Mucosa of rectum (tissue), 2 donors: ENCODE measurements at regions not wholly inside any gene's neighbourhood (a gene's known extent, or its start where the extent isn't known, plus 50 kb on each side); places are given as distances from the start of the nearest gene placed in this dataset.

Experiments used
- H3K27ac ChIP-seq, 2 donors: one replicate each; pipeline ENCODE4 v1.7.0; 2013; ENCODE audit warnings: inconsistent platforms in 2 of 2, low read depth in 2 of 2, low read length in 2 of 2
- H3K27me3 ChIP-seq, 2 donors: one replicate each; pipeline ENCODE4 v1.7.0; 2013; ENCODE audit warnings: low read length in 2 of 2; ENCODE audit not compliant: control insufficient read depth in 2 of 2, insufficient read depth in 2 of 2
- H3K36me3 ChIP-seq, 2 donors: one replicate each; pipeline ENCODE4 v1.7.0; 2013; ENCODE audit warnings: low read length in 2 of 2; ENCODE audit not compliant: control insufficient read depth in 2 of 2, insufficient read depth in 2 of 2
- H3K4me1 ChIP-seq, 2 donors: one replicate each; pipeline ENCODE4 v1.7.0; 2013; ENCODE audit warnings: low read length in 2 of 2, mild to moderate bottlenecking in 1 of 2; ENCODE audit not compliant: control insufficient read depth in 2 of 2, insufficient read depth in 2 of 2
- H3K4me3 ChIP-seq, 2 donors: one replicate each; pipeline ENCODE4 v1.7.0; 2013; ENCODE audit warnings: low read length in 2 of 2
- H3K9ac ChIP-seq, 2 donors: one replicate each; pipeline ENCODE4 v1.7.0; 2013; ENCODE audit warnings: low read length in 2 of 2, low read depth in 1 of 2, mild to moderate bottlenecking in 1 of 2
- H3K9me3 ChIP-seq, 2 donors: one replicate each; pipeline ENCODE4 v1.7.0; 2013; ENCODE audit warnings: low read length in 2 of 2; ENCODE audit not compliant: control insufficient read depth in 2 of 2
- donor health status: healthy.
- donor health status: Normal muscosa, but diverticular disease.

DNA sequence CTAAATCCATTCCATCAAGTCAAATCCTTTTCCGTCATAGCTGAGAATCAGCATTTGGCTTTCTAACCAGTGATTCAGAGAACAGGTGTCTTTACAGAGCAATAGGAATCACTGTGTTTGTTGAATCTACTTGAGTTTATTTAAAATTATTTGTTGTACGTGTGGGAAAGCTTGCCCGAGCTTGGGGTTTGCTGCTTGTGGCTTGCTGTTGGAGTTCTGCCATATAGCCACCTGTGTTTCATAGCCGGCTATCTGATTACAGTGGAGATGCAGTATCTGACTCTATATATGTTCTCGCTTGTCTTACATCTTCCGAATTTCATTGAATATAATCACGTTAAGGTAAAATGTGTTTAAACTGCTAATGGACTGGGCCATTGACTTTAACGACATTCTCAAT lies 274.3 kb upstream of the MKI67 start:
- no peak overlapping the region for H3K27ac ChIP-seq
- no peaks in the 10 kb centered on the region for H3K36me3 ChIP-seq
- H3K27me3 ChIP-seq = no peaks in the 10 kb centered on the region
- H3K4me1 ChIP-seq = no peaks in the 10 kb centered on the region
- no peak overlapping the region for H3K9ac ChIP-seq
- H3K9me3 ChIP-seq = no peaks in the 10 kb centered on the region
- no peak overlapping the region for H3K4me3 ChIP-seq

DNA sequence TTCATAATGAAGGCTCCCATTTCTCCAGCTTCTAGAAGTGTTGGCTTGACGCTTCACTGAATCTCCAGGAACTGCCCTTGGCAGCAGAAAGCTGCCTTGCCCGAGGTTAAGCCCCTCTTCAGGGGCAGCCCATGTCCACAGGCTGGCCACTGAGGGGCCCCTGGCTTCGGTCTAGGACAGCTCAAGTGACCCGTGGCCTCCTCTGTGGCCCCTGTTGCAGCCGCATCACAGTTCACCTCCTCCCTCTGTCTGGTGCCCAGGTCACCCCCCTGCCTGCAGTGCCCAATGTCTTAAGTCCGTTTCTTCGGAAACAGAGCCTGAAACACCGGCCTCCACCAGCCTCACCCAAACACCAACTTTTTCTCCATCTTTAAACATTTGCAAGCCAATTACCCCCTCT lies 279.2 kb upstream of the MKI67 start:
- H3K4me3 ChIP-seq = no peak overlapping the region

GRCh38 chr10:128411643-128412042 lies 285.4 kb upstream of the MKI67 start:
- H3K27ac ChIP-seq = no peak overlapping the region
- H3K4me3 ChIP-seq = no peak overlapping the region
- no peaks in the 10 kb centered on the region for H3K9me3 ChIP-seq
- no peaks in the 10 kb centered on the region for H3K27me3 ChIP-seq
- no peak overlapping the region for H3K9ac ChIP-seq
- no peaks in the 10 kb centered on the region for H3K4me1 ChIP-seq
- H3K36me3 ChIP-seq = no peaks in the 10 kb centered on the region

More for the DNA sequence above, 279.2 kb upstream of the MKI67 start:
- Histone ChIP-seq H3K9ac (no peak overlapping the region), H3K9me3 (no peaks in the 10 kb centered on the region), H3K36me3 (no peaks in the 10 kb centered on the region), H3K27me3 (no peaks in the 10 kb centered on the region), H3K4me1 (no peaks in the 10 kb centered on the region), H3K27ac (no peak overlapping the region)

GRCh38 chr10:128414568-128414967 lies 288.3 kb upstream of the MKI67 start:
- no peaks in the 10 kb centered on the region for H3K9me3 ChIP-seq
- H3K36me3 ChIP-seq = no peaks in the 10 kb centered on the region
- H3K9ac ChIP-seq = no peak overlapping the region
- no peak overlapping the region for H3K27ac ChIP-seq
- H3K4me1 ChIP-seq = no peaks in the 10 kb centered on the region
- H3K27me3 ChIP-seq = no peaks in the 10 kb centered on the region
- H3K4me3 ChIP-seq = no peak overlapping the region

GRCh38 chr10:128416231-128416630 lies 290.0 kb upstream of the MKI67 start:
- H3K36me3 ChIP-seq = no peaks in the 10 kb centered on the region
- H3K4me1 ChIP-seq = no peaks in the 10 kb centered on the region
- H3K9ac ChIP-seq = no peak overlapping the region
- no peak overlapping the region for H3K27ac ChIP-seq
- H3K27me3 ChIP-seq = no peaks in the 10 kb centered on the region
- no peak overlapping the region for H3K4me3 ChIP-seq
- no peaks in the 10 kb centered on the region for H3K9me3 ChIP-seq

- H3K9me3 ChIP-seq = no peaks in the 10 kb centered on the region
These were observed 291.6 kb upstream of the MKI67 start for GRCh38 chr10:128417826-128418225.

DNA sequence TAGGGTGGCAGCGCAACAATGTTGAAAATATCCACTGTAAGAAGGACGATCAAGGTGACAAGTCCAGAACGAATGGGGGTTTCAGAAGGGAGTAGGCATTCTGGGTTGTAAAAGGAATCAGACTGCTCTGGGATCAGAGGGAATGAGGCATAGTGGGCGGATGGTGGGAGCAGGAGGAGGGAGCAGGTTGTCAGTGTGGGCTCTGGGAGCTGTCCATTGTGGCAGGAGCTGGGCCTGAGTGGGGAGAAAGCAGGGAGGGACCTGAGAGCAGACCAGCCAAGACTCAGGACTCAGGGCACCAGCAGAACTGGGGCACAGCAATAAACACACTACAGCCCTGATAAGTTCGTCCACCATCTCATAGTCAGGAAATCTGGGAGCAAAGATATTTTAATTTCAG lies 292.6 kb upstream of the MKI67 start:
- no peak overlapping the region for H3K9ac ChIP-seq
- H3K4me3 ChIP-seq = no peak overlapping the region
- H3K36me3 ChIP-seq = no peaks in the 10 kb centered on the region
- no peaks in the 10 kb centered on the region for H3K4me1 ChIP-seq
- H3K9me3 ChIP-seq = no peaks in the 10 kb centered on the region
- H3K27ac ChIP-seq = no peak overlapping the region
- no peaks in the 10 kb centered on the region for H3K27me3 ChIP-seq

More at GRCh38 chr10:128417826-128418225, 291.6 kb upstream of the MKI67 start:
- Histone ChIP-seq H3K36me3 (no peaks in the 10 kb centered on the region), H3K4me1 (no peaks in the 10 kb centered on the region), H3K4me3 (no peak overlapping the region), H3K9ac (no peak overlapping the region), H3K27me3 (no peaks in the 10 kb centered on the region), H3K27ac (no peak overlapping the region)

- no peaks in the 10 kb centered on the region for H3K4me1 ChIP-seq
- H3K9ac ChIP-seq = no peak overlapping the region
- H3K9me3 ChIP-seq = no peaks in the 10 kb centered on the region
- H3K4me3 ChIP-seq = no peak overlapping the region
- no peak overlapping the region for H3K27ac ChIP-seq
- H3K36me3 ChIP-seq = no peaks in the 10 kb centered on the region
- H3K27me3 ChIP-seq = no peaks in the 10 kb centered on the region
These were observed 293.3 kb upstream of the MKI67 start for GRCh38 chr10:128419466-128420019.

- no peak overlapping the region for H3K4me3 ChIP-seq
- no peak overlapping the region for H3K27ac ChIP-seq
- H3K9me3 ChIP-seq = no peaks in the 10 kb centered on the region
- no peaks in the 10 kb centered on the region for H3K4me1 ChIP-seq
- H3K9ac ChIP-seq = no peak overlapping the region
- H3K36me3 ChIP-seq = no peaks in the 10 kb centered on the region
- H3K27me3 ChIP-seq = no peaks in the 10 kb centered on the region
These were observed 294.4 kb upstream of the MKI67 start for GRCh38 chr10:128420623-128421022.

DNA sequence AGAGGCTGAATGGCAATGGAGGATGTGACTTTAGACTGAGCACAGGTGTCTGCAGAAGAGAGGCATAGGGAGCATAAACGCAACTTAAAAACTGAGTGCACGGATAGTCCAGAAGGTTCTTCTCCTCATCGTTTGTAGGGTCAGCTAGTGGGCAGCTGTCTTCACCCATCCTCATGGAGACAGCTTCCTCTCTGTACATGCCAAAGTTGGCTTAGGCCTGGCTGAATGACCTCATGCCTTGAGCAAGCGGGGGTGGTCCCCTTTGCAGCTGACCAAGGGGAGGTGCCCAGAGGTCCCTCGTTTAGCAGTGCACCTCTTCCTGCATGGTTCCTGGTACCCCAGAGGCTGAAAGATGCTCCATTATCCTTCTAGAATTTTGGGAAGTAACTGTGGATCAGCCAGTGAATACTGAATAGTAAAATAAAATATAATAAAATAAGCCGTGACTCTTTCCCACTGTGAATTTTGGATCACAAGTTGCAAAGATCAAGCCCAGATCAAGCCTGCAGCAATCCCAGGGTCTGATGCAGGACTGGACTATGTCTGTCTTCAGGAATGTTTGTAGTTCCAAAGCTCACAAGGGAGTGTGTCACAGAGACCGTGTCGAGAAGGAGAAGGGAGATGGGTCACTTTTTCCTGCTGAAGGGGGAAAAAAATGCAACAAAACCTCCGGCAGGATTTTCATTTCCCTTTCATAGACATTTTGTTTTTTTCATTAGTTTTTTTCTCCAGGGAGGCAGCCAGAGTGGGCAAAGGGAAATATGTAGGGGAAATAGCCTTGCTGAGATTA lies 295.3 kb upstream of the MKI67 start:
- Histone ChIP-seq H3K4me3 (no peak overlapping the region), H3K9ac (no peak overlapping the region), H3K27me3 (no peaks in the 10 kb centered on the region), H3K9me3 (no peaks in the 10 kb centered on the region), H3K27ac (no peak overlapping the region), H3K36me3 (no peaks in the 10 kb centered on the region), H3K4me1 (no peaks in the 10 kb centered on the region)
